CD14-positive monocyte (primary cell): ENCODE measurements at regions not wholly inside any gene's neighbourhood (a gene's known extent, or its start where the extent isn't known, plus 50 kb on each side); places are given as distances from the start of the nearest gene placed in this dataset.

Experiments
- DNase-seq, 3 donors: peaks; one replicate each; pipeline ENCODE4 v3.0.0-alpha.2; 2011 to 2022
- H2AFZ ChIP-seq: 2 replicates; pipeline ENCODE4 v1.6.0; 2012; ENCODE audit warnings: mild to moderate bottlenecking, low read depth, low read length, inconsistent platforms; ENCODE audit not compliant: insufficient read depth, poor library complexity, severe bottlenecking
- H3K27ac ChIP-seq, 2 donors: 1 replicate in 1 of 2; 2 replicates in 1 of 2; pipeline ENCODE4 v1.5.1; 2012 to 2013; ENCODE audit warnings: low read length in 2 of 2, control low read depth in 1 of 2, inconsistent platforms in 1 of 2, low read depth in 1 of 2, mild to moderate bottlenecking in 1 of 2
- H3K27me3 ChIP-seq, 2 donors: one replicate each; pipeline versions ENCODE4 v1.6.0 to v1.6.1; 2011 to 2013; ENCODE audit warnings: low read length in 2 of 2; ENCODE audit not compliant: control insufficient read depth in 2 of 2, insufficient read depth in 2 of 2
- H3K36me3 ChIP-seq, 2 donors: replicated peaks in 1 of 2; 1 replicate in 1 of 2; 2 replicates in 1 of 2; pipeline versions ENCODE4 v1.5.1 to v1.6.1; 2012 to 2013; ENCODE audit warnings: low read length in 2 of 2, control low read depth in 1 of 2, inconsistent platforms in 1 of 2, mild to moderate bottlenecking in 1 of 2; ENCODE audit not compliant: insufficient read depth in 2 of 2, control insufficient read depth in 1 of 2
- H3K4me1 ChIP-seq, 2 donors: 1 replicate in 1 of 2; 2 replicates in 1 of 2; pipeline versions ENCODE4 v1.5.1 to v1.6.1; 2012 to 2013; ENCODE audit warnings: low read length in 2 of 2, control low read depth in 1 of 2, inconsistent platforms in 1 of 2, mild to moderate bottlenecking in 1 of 2, moderate library complexity in 1 of 2; ENCODE audit not compliant: insufficient read depth in 2 of 2, control insufficient read depth in 1 of 2
- H3K4me2 ChIP-seq: replicated peaks from 2 replicates; pipeline ENCODE3; 2012; ENCODE audit warnings: low read length, moderate library complexity, mild to moderate bottlenecking; ENCODE audit not compliant: poor library complexity, severe bottlenecking; ENCODE audit errors: extremely low read depth
- H3K4me3 ChIP-seq, 3 experiments: fragments of 200-600 bp in 1 of 3; sonication (generic) in 1 of 3; replicated peaks in 1 of 3; 1 replicate in 2 of 3; 2 replicates in 1 of 3; pipeline ENCODE4 v1.5.1; 2011 to 2013; ENCODE audit warnings: low read length in 3 of 3, mild to moderate bottlenecking in 3 of 3, control low read depth in 2 of 3, low read depth in 2 of 3, inconsistent platforms in 1 of 3, moderate library complexity in 1 of 3
- H3K79me2 ChIP-seq: 2 replicates; pipeline ENCODE4 v1.6.0; 2012; ENCODE audit warnings: mild to moderate bottlenecking, control low read depth, inconsistent platforms, low read length, moderate library complexity; ENCODE audit not compliant: insufficient read depth
- H3K9ac ChIP-seq: 2 replicates; pipeline ENCODE4 v1.6.0; 2017; ENCODE audit warnings: low read length, mild to moderate bottlenecking; ENCODE audit not compliant: insufficient read depth, poor library complexity, severe bottlenecking
- H3K9me3 ChIP-seq, 2 donors: replicated peaks in 1 of 2; 1 replicate in 1 of 2; 2 replicates in 1 of 2; pipeline versions ENCODE4 v1.5.1 to v1.6.1; 2012 to 2013; ENCODE audit warnings: low read length in 2 of 2, control low read depth in 1 of 2; ENCODE audit not compliant: control insufficient read depth in 1 of 2, insufficient read depth in 1 of 2
- H4K20me1 ChIP-seq: 2 replicates; pipeline ENCODE4 v1.6.0; 2012; ENCODE audit warnings: mild to moderate bottlenecking, low read length, control low read depth, moderate library complexity; ENCODE audit not compliant: insufficient read depth
- H3K27ac Mint-ChIP-seq, 7 donors: one replicate each; pipeline ENCODE4 v1.8.0; 2020; ENCODE audit warnings: mild to moderate bottlenecking in 7 of 7, mixed read lengths in 7 of 7, moderate library complexity in 6 of 7, inconsistent platforms in 2 of 7
- H3K27me3 Mint-ChIP-seq, 3 donors: one replicate each; pipeline ENCODE4 v1.8.0; 2021 to 2022; ENCODE audit warnings: low read depth in 3 of 3, mild to moderate bottlenecking in 3 of 3, mixed read lengths in 3 of 3, moderate library complexity in 3 of 3, inconsistent platforms in 1 of 3
- H3K36me3 Mint-ChIP-seq, 2 donors: one replicate each; pipeline ENCODE4 v1.8.0; 2020; ENCODE audit warnings: mixed read lengths in 2 of 2, inconsistent platforms in 1 of 2, mild to moderate bottlenecking in 1 of 2
- H3K4me1 Mint-ChIP-seq: one replicate; pipeline ENCODE4 v1.8.0; 2020; ENCODE audit warnings: mild to moderate bottlenecking, mixed read lengths
- H3K4me3 Mint-ChIP-seq, 2 donors: one replicate each; pipeline ENCODE4 v1.8.0; 2020; ENCODE audit warnings: mild to moderate bottlenecking in 2 of 2, mixed read lengths in 2 of 2, moderate library complexity in 1 of 2
- H3K9me3 Mint-ChIP-seq, 7 donors: one replicate each; pipeline ENCODE4 v1.8.0; 2020 to 2022; ENCODE audit warnings: mixed read lengths in 7 of 7, mild to moderate bottlenecking in 6 of 7, moderate library complexity in 6 of 7, inconsistent platforms in 2 of 7
- CTCF ChIP-seq: fragments of 200-600 bp; IDR thresholded peaks from one replicate; pipeline ENCODE4 v1.8.0; 2022; ENCODE audit warnings: antibody characterized with exemption, mild to moderate bottlenecking
- WGBS: methylation state at CpG from one replicate; pipeline ENCODE4 v1.1.5; 2013; ENCODE audit warnings: missing lambda C conversion rate; ENCODE audit not compliant: insufficient coverage; 5-methylcytosine and 5-hydroxymethylcytosine counted together
- intact Hi-C, 2 donors: fragments of 100-400 bp; cut with micrococcal nuclease; formaldehyde crosslinking; loops; one replicate each; pipeline versions ENCODE4 v1.15.0 to v1.15.1; 2023

- Mint-ChIP-seq H3K4me1 (no peaks in the 10 kb centered on the region), H3K36me3 (no peaks in the 10 kb centered on the region), H3K4me3 (no peak overlapping the region), H3K27ac (no peak overlapping the region), H3K27me3 (no peaks in the 10 kb centered on the region), H3K9me3 (peaks cover 1 to 14% (median 6%) of the 10 kb centered on the region in 7 donors)
- H4K20me1 ChIP-seq = no peaks in the 10 kb centered on the region
- H3K36me3 ChIP-seq = no peaks in the 10 kb centered on the region
- no peaks in the 10 kb centered on the region for H3K4me1 ChIP-seq
- intact Hi-C loops = no loop called here
- no peak for DNase-seq
- no peak overlapping the region for H3K9ac ChIP-seq
- no peaks in the 10 kb centered on the region for H3K79me2 ChIP-seq
- H2AFZ ChIP-seq = no peak overlapping the region
- no peak overlapping the region for H3K4me3 ChIP-seq
- H3K4me2 ChIP-seq = no peak overlapping the region
- no peak for TF ChIP-seq CTCF
- H3K27me3 ChIP-seq = no peaks in the 10 kb centered on the region
- no peak overlapping the region for H3K27ac ChIP-seq
- H3K9me3 ChIP-seq = peaks cover 0 to 19% of the 10 kb centered on the region in 2 donors
- no CpG with 5 or more reads among the region's 1 CpG for WGBS
Observed at GRCh38 chr5:126016256-126016655, 407.0 kb upstream of the GRAMD2B start.

GRCh38 chr5:126017096-126017495, 406.1 kb upstream of the GRAMD2B start:
- Histone ChIP-seq H3K36me3 (no peaks in the 10 kb centered on the region), H3K27ac (no peak overlapping the region), H3K4me1 (no peaks in the 10 kb centered on the region), H3K4me2 (no peak overlapping the region), H3K9ac (no peak overlapping the region), H3K27me3 (no peaks in the 10 kb centered on the region), H2AFZ (no peak overlapping the region), H3K79me2 (no peaks in the 10 kb centered on the region), H3K9me3 (peaks cover 0 to 12% of the 10 kb centered on the region in 2 donors), H3K4me3 (no peak overlapping the region), H4K20me1 (no peaks in the 10 kb centered on the region)
- H3K27ac Mint-ChIP-seq = no peak overlapping the region
- H3K9me3 Mint-ChIP-seq = peaks cover 1 to 10% (median 6%) of the 10 kb centered on the region in 7 donors
- H3K4me1 Mint-ChIP-seq = no peaks in the 10 kb centered on the region
- H3K4me3 Mint-ChIP-seq = no peak overlapping the region
- intact Hi-C loops = no loop called here
- no peak for TF ChIP-seq CTCF
- no CpG with 5 or more reads among the region's 2 CpGs for WGBS
- DNase-seq = no peak
- H3K36me3 Mint-ChIP-seq = no peaks in the 10 kb centered on the region
- no peaks in the 10 kb centered on the region for H3K27me3 Mint-ChIP-seq
